ENCODE measurements at regions not wholly inside any gene's neighbourhood (a gene's known extent, or its start where the extent isn't known, plus 50 kb on each side); places are given as distances from the start of the nearest gene placed in this dataset.

- Histone ChIP-seq H3K9me3 (ENCODE audit: control insufficient read depth, low read length) (peaks cover 17% of the 10 kb centered on the region), H3K9ac (ENCODE audit: extremely low read depth, low read length, poor library complexity, severe bottlenecking) (no peak overlapping the region), H3K27me3 (ENCODE audit: control insufficient read depth, insufficient read depth, low read length, poor library complexity, severe bottlenecking) (no peaks in the 10 kb centered on the region), H3K4me3 (ENCODE audit: low read length) (no peak overlapping the region), H3K4me1 (ENCODE audit: control insufficient read depth, insufficient read depth, low read length) (no peaks in the 10 kb centered on the region), H3K36me3 (ENCODE audit: control insufficient read depth, insufficient read depth, low read length) (no peaks in the 10 kb centered on the region), H3K27ac (ENCODE audit: low read depth, low read length) (no peak overlapping the region)
- Mint-ChIP-seq H3K27me3 (ENCODE audit: insufficient read depth) (no peaks in the 10 kb centered on the region), H3K4me1 (no peaks in the 10 kb centered on the region), H3K27ac (no peak overlapping the region), H3K9me3 (peaks cover 15% of the 10 kb centered on the region), H3K36me3 (ENCODE audit: low read depth) (no peaks in the 10 kb centered on the region), H3K4me3 (no peak overlapping the region)
- WGBS, 2 experiments (ENCODE audit: insufficient coverage in 1 of 2, insufficient read length in 1 of 2) = 92 to 100% methylated on average over 1 to 2 of the region's 2 CpGs
- DNase-seq = no peak
- TF ChIP-seq CTCF (conservative IDR thresholded peaks at IDR 0.05) = no peak
Measured at GRCh38 chr20:48354320-48354876, 473.4 kb downstream of the PREX1 start.

- TF ChIP-seq CTCF (conservative IDR thresholded peaks at IDR 0.05) = no peak
- Histone ChIP-seq H3K27ac (ENCODE audit: low read depth, low read length) (no peak overlapping the region), H3K9ac (ENCODE audit: extremely low read depth, low read length, poor library complexity, severe bottlenecking) (no peak overlapping the region), H3K4me1 (ENCODE audit: control insufficient read depth, insufficient read depth, low read length) (no peaks in the 10 kb centered on the region), H3K4me3 (ENCODE audit: low read length) (no peak overlapping the region), H3K36me3 (ENCODE audit: control insufficient read depth, insufficient read depth, low read length) (no peaks in the 10 kb centered on the region), H3K9me3 (ENCODE audit: control insufficient read depth, low read length) (peaks cover 17% of the 10 kb centered on the region), H3K27me3 (ENCODE audit: control insufficient read depth, insufficient read depth, low read length, poor library complexity, severe bottlenecking) (no peaks in the 10 kb centered on the region)
- Mint-ChIP-seq H3K9me3 (peaks cover 19% of the 10 kb centered on the region), H3K36me3 (ENCODE audit: low read depth) (no peaks in the 10 kb centered on the region), H3K4me1 (no peaks in the 10 kb centered on the region), H3K27me3 (ENCODE audit: insufficient read depth) (no peaks in the 10 kb centered on the region), H3K27ac (no peak overlapping the region), H3K4me3 (no peak overlapping the region)
- peak; percentile 29 for DNase-seq
- WGBS, 2 experiments (ENCODE audit: insufficient coverage in 1 of 2, insufficient read length in 1 of 2) = 96 to 100% methylated on average over 2 to 3 of the region's 3 CpGs
Measured at GRCh38 chr20:48352628-48353027, 475.2 kb downstream of the PREX1 start.

GRCh38 chr20:48352042-48352441, 475.8 kb downstream of the PREX1 start:
- Mint-ChIP-seq H3K36me3 (ENCODE audit: low read depth) (no peaks in the 10 kb centered on the region), H3K4me3 (no peak overlapping the region), H3K27ac (no peak overlapping the region), H3K4me1 (no peaks in the 10 kb centered on the region), H3K27me3 (ENCODE audit: insufficient read depth) (no peaks in the 10 kb centered on the region), H3K9me3 (peaks cover 19% of the 10 kb centered on the region)
- Histone ChIP-seq H3K9ac (ENCODE audit: extremely low read depth, low read length, poor library complexity, severe bottlenecking) (no peak overlapping the region), H3K27me3 (ENCODE audit: control insufficient read depth, insufficient read depth, low read length, poor library complexity, severe bottlenecking) (no peaks in the 10 kb centered on the region), H3K27ac (ENCODE audit: low read depth, low read length) (no peak overlapping the region), H3K4me1 (ENCODE audit: control insufficient read depth, insufficient read depth, low read length) (no peaks in the 10 kb centered on the region), H3K9me3 (ENCODE audit: control insufficient read depth, low read length) (peaks cover 17% of the 10 kb centered on the region), H3K36me3 (ENCODE audit: control insufficient read depth, insufficient read depth, low read length) (no peaks in the 10 kb centered on the region), H3K4me3 (ENCODE audit: low read length) (no peak overlapping the region)
- DNase-seq = peak; percentile 10
- no peak for TF ChIP-seq CTCF (conservative IDR thresholded peaks at IDR 0.05)
- WGBS, 2 experiments (ENCODE audit: insufficient coverage in 1 of 2, insufficient read length in 1 of 2) = 86 to 100% methylated on average over 1 to 2 of the region's 2 CpGs
